ENCODE measurements at regions not wholly inside any gene's neighbourhood (a gene's known extent, or its start where the extent isn't known, plus 50 kb on each side); places are given as distances from the start of the nearest gene placed in this dataset.

- ATAC-seq, result no peak
- Mint-ChIP-seq H3K4me1 (ENCODE audit: low read depth in 2 of 2) (peaks cover 0 to 8% of the 10 kb centered on the region in 2 donors), H3K4me3 (no peak overlapping the region), H3K27ac (no peak overlapping the region), H3K27me3 (peaks cover under 1 to 3% of the 10 kb centered on the region in 2 donors), H3K36me3 (no peaks in the 10 kb centered on the region), H3K9me3 (no peaks in the 10 kb centered on the region)
- no peak for DNase-seq (ENCODE audit: low spot score)
Observed at GRCh38 chr5:56649569-56649968, 165.8 kb upstream of the MAP3K1 start.

- no peaks in the 10 kb centered on the region for H3K9me3 Mint-ChIP-seq
- peaks cover 0 to 8% of the 10 kb centered on the region in 2 donors for H3K4me1 Mint-ChIP-seq (ENCODE audit: low read depth in 2 of 2)
- no peaks in the 10 kb centered on the region for H3K36me3 Mint-ChIP-seq
- ATAC-seq, result no peak
- DNase-seq (ENCODE audit: low spot score), result no peak
- peaks cover 0 to under 1% of the 10 kb centered on the region in 2 donors for H3K27me3 Mint-ChIP-seq
- no peak overlapping the region for H3K4me3 Mint-ChIP-seq
- no peak overlapping the region for H3K27ac Mint-ChIP-seq
Observed at GRCh38 chr5:56648460-56649034, 166.8 kb upstream of the MAP3K1 start.

GRCh38 chr5:56647099-56647850, 168.1 kb upstream of the MAP3K1 start:
- Mint-ChIP-seq H3K9me3 (no peaks in the 10 kb centered on the region), H3K4me1 (ENCODE audit: low read depth in 2 of 2) (peaks cover 0 to 8% of the 10 kb centered on the region in 2 donors), H3K36me3 (no peaks in the 10 kb centered on the region), H3K4me3 (no peak overlapping the region), H3K27me3 (no peaks in the 10 kb centered on the region), H3K27ac (no peak overlapping the region)
- DNase-seq (ENCODE audit: low spot score) (no peak), ATAC-seq (no peak)

GRCh38 chr5:56641635-56642260, 173.6 kb upstream of the MAP3K1 start:
- peaks cover 7 to 28% of the 10 kb centered on the region in 2 donors for H3K27me3 Mint-ChIP-seq
- ATAC-seq, result no peak

GRCh38 chr5:56640763-56641406, 174.5 kb upstream of the MAP3K1 start:
- Mint-ChIP-seq H3K9me3 (no peaks in the 10 kb centered on the region), H3K4me1 (ENCODE audit: low read depth in 2 of 2) (no peaks in the 10 kb centered on the region), H3K27ac (no peak overlapping the region), H3K36me3 (no peaks in the 10 kb centered on the region), H3K4me3 (no peak overlapping the region), H3K27me3 (peaks cover 12 to 28% of the 10 kb centered on the region in 2 donors)
- ATAC-seq (no peak), DNase-seq (ENCODE audit: low spot score) (no peak)

More at GRCh38 chr5:56641635-56642260, 173.6 kb upstream of the MAP3K1 start:
- Mint-ChIP-seq H3K36me3 (no peaks in the 10 kb centered on the region), H3K9me3 (no peaks in the 10 kb centered on the region), H3K27ac (no peak overlapping the region), H3K4me1 (ENCODE audit: low read depth in 2 of 2) (no peaks in the 10 kb centered on the region), H3K4me3 (no peak overlapping the region)
- DNase-seq (ENCODE audit: low spot score), result no peak

- peaks cover 12 to 28% of the 10 kb centered on the region in 2 donors for H3K27me3 Mint-ChIP-seq
Observed at GRCh38 chr5:56639476-56639875, 175.9 kb upstream of the MAP3K1 start.

GRCh38 chr5:56638768-56639238, 176.5 kb upstream of the MAP3K1 start:
- H3K4me1 Mint-ChIP-seq (ENCODE audit: low read depth in 2 of 2), result no peaks in the 10 kb centered on the region
- DNase-seq (ENCODE audit: low spot score), result no peak
- no peaks in the 10 kb centered on the region for H3K9me3 Mint-ChIP-seq
- H3K27me3 Mint-ChIP-seq, result peaks cover 12 to 28% of the 10 kb centered on the region in 2 donors
- no peaks in the 10 kb centered on the region for H3K36me3 Mint-ChIP-seq
- no peak overlapping the region for H3K27ac Mint-ChIP-seq
- no peak for ATAC-seq
- H3K4me3 Mint-ChIP-seq, result no peak overlapping the region

More at GRCh38 chr5:56639476-56639875, 175.9 kb upstream of the MAP3K1 start:
- Mint-ChIP-seq H3K4me1 (ENCODE audit: low read depth in 2 of 2) (no peaks in the 10 kb centered on the region), H3K4me3 (no peak overlapping the region), H3K36me3 (no peaks in the 10 kb centered on the region), H3K9me3 (no peaks in the 10 kb centered on the region), H3K27ac (no peak overlapping the region)
- no peak for DNase-seq (ENCODE audit: low spot score)
- ATAC-seq, result no peak

- DNase-seq (ENCODE audit: low spot score), result no peak
- ATAC-seq, result no peak
- H3K27me3 Mint-ChIP-seq, result peaks cover 13 to 30% of the 10 kb centered on the region in 2 donors
- H3K4me1 Mint-ChIP-seq (ENCODE audit: low read depth in 2 of 2), result no peaks in the 10 kb centered on the region
- H3K27ac Mint-ChIP-seq, result no peak overlapping the region
- H3K36me3 Mint-ChIP-seq, result no peaks in the 10 kb centered on the region
- H3K9me3 Mint-ChIP-seq, result no peaks in the 10 kb centered on the region
- no peak overlapping the region for H3K4me3 Mint-ChIP-seq
Observed at GRCh38 chr5:56638061-56638621, 177.2 kb upstream of the MAP3K1 start.

GRCh38 chr5:56637321-56637920, 177.9 kb upstream of the MAP3K1 start:
- no peak overlapping the region for H3K4me3 Mint-ChIP-seq
- no peak overlapping the region for H3K27ac Mint-ChIP-seq

GRCh38 chr5:56633950-56634349, 181.4 kb upstream of the MAP3K1 start:
- H3K27me3 Mint-ChIP-seq, result peaks cover 16% of the 10 kb centered on the region in 2 donors
- ATAC-seq (no peak), DNase-seq (ENCODE audit: low spot score) (no peak)
- no peak overlapping the region for H3K27ac Mint-ChIP-seq
- peaks cover 11% of the 10 kb centered on the region for H3K36me3 Mint-ChIP-seq
- peaks cover 4% of the 10 kb centered on the region for H3K9me3 Mint-ChIP-seq
- H3K4me1 Mint-ChIP-seq (ENCODE audit: low read depth in 2 of 2), result no peaks in the 10 kb centered on the region
- no peak overlapping the region for H3K4me3 Mint-ChIP-seq

More at GRCh38 chr5:56637321-56637920, 177.9 kb upstream of the MAP3K1 start:
- Mint-ChIP-seq H3K9me3 (no peaks in the 10 kb centered on the region), H3K27me3 (peaks cover 18 to 37% of the 10 kb centered on the region in 2 donors), H3K36me3 (no peaks in the 10 kb centered on the region), H3K4me1 (ENCODE audit: low read depth in 2 of 2) (no peaks in the 10 kb centered on the region)
- no peak for DNase-seq (ENCODE audit: low spot score)
- no peak for ATAC-seq

- no peak overlapping the region for H3K27ac Mint-ChIP-seq
- no peak overlapping the region for H3K4me3 Mint-ChIP-seq
- peaks cover 15% of the 10 kb centered on the region for H3K36me3 Mint-ChIP-seq
- H3K27me3 Mint-ChIP-seq, result peaks cover 16% of the 10 kb centered on the region in 2 donors
- H3K9me3 Mint-ChIP-seq, result peaks cover 4% of the 10 kb centered on the region
- ATAC-seq (no peak), DNase-seq (ENCODE audit: low spot score) (no peak)
- H3K4me1 Mint-ChIP-seq (ENCODE audit: low read depth in 2 of 2), result no peaks in the 10 kb centered on the region
Observed at GRCh38 chr5:56632939-56633338, 182.4 kb upstream of the MAP3K1 start.

- peaks cover 4% of the 10 kb centered on the region for H3K9me3 Mint-ChIP-seq
- peaks cover 14 to 21% of the 10 kb centered on the region in 2 donors for H3K27me3 Mint-ChIP-seq
- no peaks in the 10 kb centered on the region for H3K4me1 Mint-ChIP-seq (ENCODE audit: low read depth in 2 of 2)
- DNase-seq (ENCODE audit: low spot score) (no peak), ATAC-seq (no peak)
- H3K27ac Mint-ChIP-seq, result no peak overlapping the region
- no peak overlapping the region for H3K4me3 Mint-ChIP-seq
- peaks cover 17% of the 10 kb centered on the region for H3K36me3 Mint-ChIP-seq
Observed at GRCh38 chr5:56632199-56632598, 183.2 kb upstream of the MAP3K1 start.

GRCh38 chr5:56631719-56632118, 183.6 kb upstream of the MAP3K1 start:
- peaks cover 13 to 21% of the 10 kb centered on the region in 2 donors for H3K27me3 Mint-ChIP-seq
- H3K9me3 Mint-ChIP-seq, result peaks cover 4% of the 10 kb centered on the region
- ATAC-seq (no peak), DNase-seq (ENCODE audit: low spot score) (no peak)
- peaks cover 17% of the 10 kb centered on the region for H3K36me3 Mint-ChIP-seq
- H3K4me3 Mint-ChIP-seq, result no peak overlapping the region
- H3K27ac Mint-ChIP-seq, result no peak overlapping the region
- H3K4me1 Mint-ChIP-seq (ENCODE audit: low read depth in 2 of 2), result no peaks in the 10 kb centered on the region
